HCT116 (cell line): ENCODE measurements at regions not wholly inside any gene's neighbourhood (a gene's known extent, or its start where the extent isn't known, plus 50 kb on each side); places are given as distances from the start of the nearest gene placed in this dataset.
"Not testable (repeated sequence)": the region's sequence is repeated elsewhere in the genome, so short reads cannot be mapped to it uniquely, and the experiment has no call there.

Experiments used
- ATAC-seq: fragments of 200-7000 bp; cut with Tn5 transposase; 2 replicates; pipeline ENCODE4 v1.9.1; 2020; ENCODE audit warnings: mild to moderate bottlenecking, moderate library complexity
- BruUV-seq: library from RNA; stranded (reverse); fragments of 400-500 nt; replicated peaks from 2 replicates; lab custom pipeline; 2021; lab: Mats Ljungman, UMichigan
- CTCF ChIA-PET: fragments of 300-600 bp; sonication (Branson Sonifier 250); formaldehyde crosslinking; loops from one replicate; lab custom pipeline; 2021; ENCODE audit warnings: antibody characterized with exemption; lab: Charles Lee
- POLR2A ChIA-PET: fragments of 300-600, 350-600 bp; sonication (Branson Sonifier 250); formaldehyde crosslinking; loops from one replicate; lab custom pipeline; 2021; ENCODE audit warnings: antibody characterized with exemption; lab: Charles Lee
- RAD21 ChIA-PET, 2 experiments: fragments of 300-600 bp; sonication (Branson Sonifier 250); formaldehyde crosslinking; loops; one replicate each; lab custom pipeline; 2023; ENCODE audit warnings: low total read pairs in 2 of 2; ENCODE audit not compliant: uncharacterized antibody in 2 of 2, unreplicated experiment in 2 of 2, low non-redundant PET in 1 of 2; lab: Charles Lee
- DNase-seq: peaks from one replicate; pipeline ENCODE4 v3.0.0-alpha.2; 2010; ENCODE audit warnings: low read depth, low spot score
- H2AFZ ChIP-seq: fragments of 200-600 bp; shearing (Covaris generic), sonication (generic); 2 replicates; pipeline ENCODE4 v1.6.1; 2017; ENCODE audit warnings: low read depth, mixed run types, mixed read lengths, antibody characterized with exemption, low read length; ENCODE audit not compliant: poor library complexity, severe bottlenecking
- H3K27ac ChIP-seq: 2 replicates; pipeline ENCODE4 v1.5.1; 2012; ENCODE audit warnings: low read depth, low read length
- H3K27me3 ChIP-seq: fragments of 200-600 bp; sonication (generic); 2 replicates; pipeline ENCODE4 v1.6.1; 2016; ENCODE audit warnings: mixed run types, low read length, mixed read lengths; ENCODE audit not compliant: insufficient read depth
- H3K36me3 ChIP-seq, 2 experiments: fragments of 200-500 bp in 1 of 2; fragments of 200-600 bp in 1 of 2; sonication (Bioruptor generic) in 1 of 2; sonication (generic) in 1 of 2; 2 replicates each; pipeline versions ENCODE4 v1.5.1 to v1.6.1; 2014 to 2016; ENCODE audit warnings: low read length in 2 of 2, inconsistent platforms in 1 of 2, mixed read lengths in 1 of 2, mixed run types in 1 of 2; ENCODE audit not compliant: insufficient read depth in 2 of 2, control insufficient read depth in 1 of 2
- H3K4me1 ChIP-seq, 2 experiments: fragments of 200-600 bp in 1 of 2; sonication (generic) in 1 of 2; 2 replicates each; pipeline versions ENCODE4 v1.5.1 to v1.6.1; 2012 to 2017; ENCODE audit warnings: low read length in 2 of 2, inconsistent platforms in 1 of 2, mild to moderate bottlenecking in 1 of 2, mixed read lengths in 1 of 2, mixed run types in 1 of 2, moderate library complexity in 1 of 2; ENCODE audit not compliant: insufficient read depth in 2 of 2, control insufficient read depth in 1 of 2
- H3K4me2 ChIP-seq: fragments of 200-600 bp; sonication (generic); 2 replicates; pipeline ENCODE4 v1.6.1; 2017; ENCODE audit warnings: mixed run types, low read length, mixed read lengths
- H3K4me3 ChIP-seq, 2 experiments: fragments of 200-600 bp in 1 of 2; sonication (generic) in 1 of 2; replicated peaks in 1 of 2; 2 replicates each; pipeline ENCODE4 v1.5.1; 2011 to 2016; ENCODE audit warnings: low read length in 2 of 2, control low read depth in 1 of 2, low read depth in 1 of 2, mild to moderate bottlenecking in 1 of 2, mixed read lengths in 1 of 2, mixed run types in 1 of 2
- H3K79me2 ChIP-seq: fragments of 200-600 bp; sonication (generic); 2 replicates; pipeline ENCODE4 v1.6.1; 2017; ENCODE audit warnings: mild to moderate bottlenecking, mixed run types, low read length, moderate library complexity, mixed read lengths; ENCODE audit not compliant: insufficient read depth
- H3K9ac ChIP-seq: fragments of 200-600 bp; sonication (generic); 2 replicates; pipeline ENCODE4 v1.6.1; 2016; ENCODE audit warnings: low read length, mixed read lengths
- H3K9me2 ChIP-seq: fragments of 200-600 bp; sonication (generic), shearing (Covaris generic); 2 replicates; pipeline ENCODE4 v1.6.1; 2017; ENCODE audit warnings: mixed run types, mild to moderate bottlenecking, moderate library complexity; ENCODE audit not compliant: insufficient read depth
- H3K9me3 ChIP-seq, 2 experiments: fragments of 200-500 bp in 1 of 2; fragments of 200-600 bp in 1 of 2; sonication (Bioruptor generic) in 1 of 2; sonication (generic) in 1 of 2; 2 replicates each; pipeline ENCODE4 v1.6.1; 2014 to 2017; ENCODE audit warnings: low read length in 2 of 2, mixed read lengths in 2 of 2, inconsistent platforms in 1 of 2, low read depth in 1 of 2, mild to moderate bottlenecking in 1 of 2, mixed run types in 1 of 2, moderate library complexity in 1 of 2; ENCODE audit not compliant: control insufficient read depth in 1 of 2, insufficient read depth in 1 of 2
- H4K20me1 ChIP-seq: fragments of 200-600 bp; sonication (generic), shearing (Covaris generic); 2 replicates; pipeline ENCODE4 v1.6.1; 2017; ENCODE audit warnings: mixed run types, mild to moderate bottlenecking, moderate library complexity; ENCODE audit not compliant: insufficient read depth
- RAD21 ChIP-seq: IDR thresholded peaks from 2 replicates; pipeline ENCODE4 v1.6.1; 2012; ENCODE audit warnings: low read depth, mild to moderate bottlenecking
- SIN3A ChIP-seq: IDR thresholded peaks from 2 replicates; pipeline ENCODE4 v1.6.1; 2012; ENCODE audit warnings: low read depth
- ZBTB33 ChIP-seq: IDR thresholded peaks from 2 replicates; pipeline ENCODE4 v1.6.1; 2011; ENCODE audit warnings: mild to moderate bottlenecking, low read length, moderate library complexity; ENCODE audit not compliant: insufficient replicate concordance; ENCODE audit errors: extremely low read depth
- intact Hi-C: fragments of 100-400 bp; cut with micrococcal nuclease; formaldehyde crosslinking; loops from 2 replicates; pipeline ENCODE4 v1.10.0; 2022
- TF ChIP-seq, protein P1 (sequence below): IDR thresholded peaks from 2 replicates; pipeline ENCODE4 v1.6.1; 2012

GRCh38 chr17:62139141-62139540 lies 74.1 kb upstream of the MED13 start:
- Histone ChIP-seq H4K20me1 (no peaks in the 10 kb centered on the region), H3K36me3 (no peaks in the 10 kb centered on the region), H3K79me2 (no peaks in the 10 kb centered on the region), H3K9ac (no peak overlapping the region), H3K9me2 (no peaks in the 10 kb centered on the region), H3K9me3 (no peaks in the 10 kb centered on the region), H3K4me2 (no peak overlapping the region), H3K4me1 (peaks cover 7 to 9% of the 10 kb centered on the region in 2 experiments; a peak in 3 of 4 replicates), H3K4me3 (no peak overlapping the region), H2AFZ (no peak overlapping the region), H3K27me3 (no peaks in the 10 kb centered on the region), H3K27ac (no peak overlapping the region)
- intact Hi-C loops = no loop called here
- ChIA-PET POLR2A (no interaction called here), CTCF (interaction anchor here (0.6 kb wide), 1 partner anchor 23 kb away, joined by 3 read pairs; no protein-coding TSS in a partner anchor), RAD21 (no interaction called here)
- TF ChIP-seq SIN3A (no peak), RAD21 (no peak), ZBTB33 (no peak)
- TF ChIP-seq, protein P1, sequence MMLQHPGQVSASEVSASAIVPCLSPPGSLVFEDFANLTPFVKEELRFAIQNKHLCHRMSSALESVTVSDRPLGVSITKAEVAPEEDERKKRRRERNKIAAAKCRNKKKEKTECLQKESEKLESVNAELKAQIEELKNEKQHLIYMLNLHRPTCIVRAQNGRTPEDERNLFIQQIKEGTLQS = no peak
- ATAC-seq = no peak
- no TSS peak for BruUV-seq
- DNase-seq = no peak

DNA sequence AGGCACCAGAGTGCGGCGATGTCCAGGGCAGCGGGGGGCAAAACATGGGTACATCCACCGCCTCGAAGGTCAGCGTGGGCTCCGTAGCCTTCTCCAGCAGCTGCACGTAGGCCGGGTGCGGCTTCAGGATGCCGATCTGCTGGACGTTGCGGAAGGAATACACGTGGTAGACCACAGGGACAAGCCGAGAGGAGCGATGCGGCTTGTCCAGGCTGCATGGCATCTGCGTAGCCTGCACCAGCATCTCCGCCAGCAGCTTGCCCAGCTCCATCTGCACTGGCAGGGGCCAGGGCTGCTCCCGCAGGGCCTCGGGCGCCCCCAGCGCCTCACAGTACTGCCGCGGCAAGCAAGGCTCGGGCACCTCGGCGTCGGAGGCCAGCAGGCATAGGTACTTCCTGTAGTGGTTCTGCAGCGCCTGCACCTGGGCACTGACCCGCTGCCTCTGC lies 73.6 kb upstream of the MED13 start:
- intact Hi-C loops, H3K79me2 ChIP-seq, H3K4me2 ChIP-seq, H3K36me3 ChIP-seq, H3K4me3 ChIP-seq, H3K9ac ChIP-seq, POLR2A ChIA-PET, CTCF ChIA-PET, H3K9me3 ChIP-seq, ATAC-seq, H3K9me2 ChIP-seq, H3K27me3 ChIP-seq, H3K4me1 ChIP-seq, H4K20me1 ChIP-seq, H3K27ac ChIP-seq, DNase-seq, BruUV-seq, H2AFZ ChIP-seq, RAD21 ChIA-PET: not testable (repeated sequence)

- BruUV-seq, H2AFZ ChIP-seq, H3K4me2 ChIP-seq, ATAC-seq, intact Hi-C loops, H3K9me2 ChIP-seq, RAD21 ChIA-PET, POLR2A ChIA-PET, H3K9ac ChIP-seq, CTCF ChIA-PET, H3K79me2 ChIP-seq, H3K9me3 ChIP-seq, H3K27me3 ChIP-seq, DNase-seq, H4K20me1 ChIP-seq, H3K27ac ChIP-seq, H3K4me3 ChIP-seq, H3K4me1 ChIP-seq, H3K36me3 ChIP-seq: not testable (repeated sequence)
Observed at GRCh38 chr17:62137734-62138624, 72.9 kb upstream of the MED13 start.
